ENCODE measurements at regions not wholly inside any gene's neighbourhood (a gene's known extent, or its start where the extent isn't known, plus 50 kb on each side); places are given as distances from the start of the nearest gene placed in this dataset.

GRCh38 chr5:155189476-155189875 is 175.9 kb downstream of the KIF4B start:
- TF ChIP-seq POLR2AphosphoS5 (IDR thresholded peaks at IDR 0.05; ENCODE audit: low read depth, low read length), result no peak
- no peak for TF ChIP-seq CHD2 (IDR thresholded peaks at IDR 0.05; ENCODE audit: low read length)

All from H1 (cell line).